ENCODE measurements at regions not wholly inside any gene's neighbourhood (a gene's known extent, or its start where the extent isn't known, plus 50 kb on each side); places are given as distances from the start of the nearest gene placed in this dataset.
"Not testable (repeated sequence)": the region's sequence is repeated elsewhere in the genome, so short reads cannot be mapped to it uniquely, and the experiment has no call there.

GRCh38 chr3:161914703-161915417 lies 418.3 kb downstream of the OTOL1 start:
- DNase-seq (ENCODE audit: low spot score), result peak; percentile 4

- no peak for DNase-seq (ENCODE audit: low spot score)
Observed at GRCh38 chr3:161915418-161915750, 418.8 kb downstream of the OTOL1 start.

GRCh38 chr3:161920196-161920595 lies 423.6 kb downstream of the OTOL1 start:
- no peak for DNase-seq (ENCODE audit: low spot score)

GRCh38 chr3:161925749-161926360 lies 429.2 kb downstream of the OTOL1 start:
- DNase-seq (ENCODE audit: low spot score), result no peak

GRCh38 chr3:161927131-161927530 lies 430.5 kb downstream of the OTOL1 start:
- no peak for DNase-seq (ENCODE audit: low spot score)

GRCh38 chr3:161939918-161940620 lies 443.5 kb downstream of the OTOL1 start:
- no peak for DNase-seq (ENCODE audit: low spot score)

- no peak for DNase-seq (ENCODE audit: low spot score)
Observed at GRCh38 chr3:161940621-161940965, 444.0 kb downstream of the OTOL1 start.

GRCh38 chr3:161941891-161942290 lies 445.3 kb downstream of the OTOL1 start:
- DNase-seq (ENCODE audit: low spot score), result no peak

GRCh38 chr3:161943801-161944345 lies 447.3 kb downstream of the OTOL1 start:
- DNase-seq (ENCODE audit: low spot score), result not testable (repeated sequence)

- DNase-seq (ENCODE audit: low spot score), result no peak
Observed at GRCh38 chr3:161946443-161946960, 449.9 kb downstream of the OTOL1 start.

GRCh38 chr3:161950318-161950868 lies 453.8 kb downstream of the OTOL1 start:
- DNase-seq (ENCODE audit: low spot score), result no peak

GRCh38 chr3:161957467-161957866 lies 460.9 kb downstream of the OTOL1 start:
- DNase-seq (ENCODE audit: low spot score), result no peak

GRCh38 chr3:161964857-161965256 lies 468.2 kb downstream of the OTOL1 start:
- no peak for DNase-seq (ENCODE audit: low spot score)

- DNase-seq (ENCODE audit: low spot score), result no peak
Observed at GRCh38 chr3:161969867-161970266, 473.3 kb downstream of the OTOL1 start.

- no peak for DNase-seq (ENCODE audit: low spot score)
Observed at GRCh38 chr3:161975201-161975600, 478.6 kb downstream of the OTOL1 start.

- peak; percentile 7 for DNase-seq (ENCODE audit: low spot score)
Observed at GRCh38 chr3:161977063-161977462, 480.5 kb downstream of the OTOL1 start.

GRCh38 chr3:161977850-161978249 lies 481.2 kb downstream of the OTOL1 start:
- DNase-seq (ENCODE audit: low spot score), result no peak

GRCh38 chr3:161987933-161988332 lies 491.3 kb downstream of the OTOL1 start:
- no peak for DNase-seq (ENCODE audit: low spot score)

GRCh38 chr3:161989012-161989411 lies 492.4 kb downstream of the OTOL1 start:
- DNase-seq (ENCODE audit: low spot score), result no peak

- DNase-seq (ENCODE audit: low spot score), result no peak
Observed at GRCh38 chr3:161990036-161990435, 493.4 kb downstream of the OTOL1 start.

- no peak for DNase-seq (ENCODE audit: low spot score)
Observed at GRCh38 chr3:161991901-161992540, 495.4 kb downstream of the OTOL1 start.

- DNase-seq (ENCODE audit: low spot score), result no peak
Observed at GRCh38 chr3:161999846-162000245, 503.2 kb downstream of the OTOL1 start.
